HepG2 (cell line): ENCODE measurements at regions not wholly inside any gene's neighbourhood (a gene's known extent, or its start where the extent isn't known, plus 50 kb on each side); places are given as distances from the start of the nearest gene placed in this dataset.

Source experiments
- ATAC-seq: fragments of 200-7000 bp; cut with Tn5 transposase; 3 replicates; pipeline ENCODE4 v1.9.1; 2020; ENCODE audit warnings: mild to moderate bottlenecking, moderate library complexity
- BruUV-seq: library from RNA; stranded (reverse); fragments of 400-500 nt; replicated peaks from 2 replicates; lab custom pipeline; 2021; lab: Mats Ljungman, UMichigan
- CTCF ChIA-PET: fragments of 300-600 bp; formaldehyde crosslinking; extraction: SDS; loops from one replicate; lab custom pipeline; 2021; ENCODE audit warnings: low total read pairs, inconsistent platforms, low intra/inter-chr PET ratio; lab: Yijun Ruan, JAX
- POLR2A ChIA-PET: fragments of 350-600 bp; sonication (Branson Sonifier 250); formaldehyde crosslinking; loops from one replicate; lab custom pipeline; 2020; ENCODE audit warnings: antibody characterized with exemption, inconsistent platforms; lab: Yijun Ruan, JAX
- DNase-seq: peaks from one replicate; pipeline ENCODE4 v3.0.0-alpha.2; 2015; ENCODE audit warnings: low spot score
- FAIRE-seq: peaks from 3 replicates; lab custom pipeline; 2011; peaks lifted over from hg19 to GRCh38; lab: Jason Lieb, UNC
- H2AFZ ChIP-seq: one replicate; pipeline ENCODE4 v1.6.1; 2011; ENCODE audit warnings: low read length, inconsistent platforms
- H3K27ac ChIP-seq: fragments of 300-600 bp; 3 replicates; pipeline ENCODE4 v1.8.0; 2011; ENCODE audit warnings: mixed run types, mild to moderate bottlenecking, mixed read lengths, low read length, inconsistent platforms; ENCODE audit not compliant: insufficient read depth; ENCODE audit errors: extremely low read length
- H3K27me3 ChIP-seq, 2 experiments: fragments of 200-600 bp in 1 of 2; 2 replicates in 1 of 2; 3 replicates in 1 of 2; pipeline versions ENCODE4 v1.6.0 to v1.8.0; 2011; ENCODE audit warnings: low read length in 2 of 2, mild to moderate bottlenecking in 2 of 2, moderate library complexity in 2 of 2, inconsistent platforms in 1 of 2; ENCODE audit not compliant: insufficient read depth in 2 of 2, control insufficient read depth in 1 of 2
- H3K36me3 ChIP-seq, 2 experiments: fragments of 200-600 bp in 1 of 2; replicated peaks in 1 of 2; 2 replicates in 1 of 2; 3 replicates in 1 of 2; pipeline versions ENCODE4 v1.5.1 to v1.8.0; 2011; ENCODE audit warnings: low read length in 2 of 2, inconsistent platforms in 1 of 2; ENCODE audit not compliant: insufficient read depth in 2 of 2, control insufficient read depth in 1 of 2
- H3K4me1 ChIP-seq: 2 replicates; pipeline ENCODE4 v1.5.1; 2012; ENCODE audit warnings: low read length, inconsistent platforms; ENCODE audit not compliant: insufficient read depth
- H3K4me2 ChIP-seq: 2 replicates; pipeline ENCODE4 v1.6.0; 2011; ENCODE audit warnings: low read depth, low read length, inconsistent platforms
- H3K4me3 ChIP-seq, 3 experiments: fragments of 200-600 bp in 1 of 3; sonication (generic), shearing (Covaris generic) in 1 of 3; replicated peaks in 1 of 3; 2 replicates each; pipeline ENCODE4 v1.5.1; 2011 to 2016; ENCODE audit warnings: low read length in 3 of 3, inconsistent platforms in 2 of 3, low read depth in 2 of 3, mild to moderate bottlenecking in 2 of 3, control low read depth in 1 of 3, mixed read lengths in 1 of 3; ENCODE audit not compliant: insufficient read depth in 1 of 3
- H3K79me2 ChIP-seq: one replicate; pipeline ENCODE4 v1.6.1; 2011; ENCODE audit warnings: low read length, inconsistent platforms; ENCODE audit not compliant: insufficient read depth
- H3K9ac ChIP-seq: 2 replicates; pipeline ENCODE4 v1.6.0; 2011; ENCODE audit warnings: mild to moderate bottlenecking, low read depth, low read length, inconsistent platforms; ENCODE audit not compliant: insufficient read depth
- H3K9me3 ChIP-seq: 2 replicates; pipeline ENCODE4 v1.5.1; 2012; ENCODE audit warnings: mild to moderate bottlenecking, low read length
- H4K20me1 ChIP-seq: 2 replicates; pipeline ENCODE4 v1.6.0; 2011; ENCODE audit warnings: inconsistent platforms, mild to moderate bottlenecking, low read length, moderate library complexity; ENCODE audit not compliant: insufficient read depth
- ATF1 ChIP-seq: IDR thresholded peaks from 2 replicates; pipeline ENCODE4 v1.6.1; 2016; ENCODE audit warnings: mild to moderate bottlenecking, control low read depth
- CEBPB ChIP-seq: IDR thresholded peaks from 2 replicates; pipeline ENCODE4 v1.6.1; 2011; ENCODE audit warnings: low read depth, low read length, improper control_type of control experiment, borderline replicate concordance
- KLF9 ChIP-seq: IDR thresholded peaks from 2 replicates; pipeline ENCODE4 v1.6.1; 2016; ENCODE audit warnings: low read depth
- PCBP1 ChIP-seq: fragments of 200-400 bp; formaldehyde crosslinking; IDR thresholded peaks from 2 replicates; pipeline ENCODE4 v1.6.1; 2017; ENCODE audit warnings: mild to moderate bottlenecking, low read depth, low read length, borderline replicate concordance
- SMAD1 ChIP-seq: sonication (generic); formaldehyde crosslinking; IDR thresholded peaks from 2 replicates; pipeline ENCODE4 v1.4.0; 2020; ENCODE audit warnings: missing genetic modification reagents, low read depth, mild to moderate bottlenecking, borderline replicate concordance
- STAG1 ChIP-seq: sonication (generic); formaldehyde crosslinking; IDR thresholded peaks from 2 replicates; pipeline ENCODE4 v1.4.0; 2020; ENCODE audit warnings: missing genetic modification reagents
- XRCC5 ChIP-seq: fragments of 200-400 bp; formaldehyde crosslinking; optimal IDR thresholded peaks from 2 replicates; pipeline ENCODE3; 2017; ENCODE audit warnings: mild to moderate bottlenecking, low read length
- ZNF879 ChIP-seq: sonication (generic); formaldehyde crosslinking; IDR thresholded peaks from 2 replicates; pipeline ENCODE4 v1.8.1; 2023; ENCODE audit warnings: missing genetic modification reagents
- WGBS: methylation state at CpG from one replicate; pipeline ENCODE4 v1.1.6; 2017; ENCODE audit warnings: low lambda C conversion rate; 5-methylcytosine and 5-hydroxymethylcytosine counted together
- in situ Hi-C: cut with HindIII; loops from 2 replicates; pipeline ENCODE4 v1.10.0; 2017; ENCODE audit warnings: low pct_unique_long_range_greater_than_20kb; ENCODE audit not compliant: extremely low pct_ligation_motif_present
- intact Hi-C: fragments of 100-400 bp; cut with micrococcal nuclease; formaldehyde crosslinking; loops from one replicate; pipeline ENCODE4 v1.10.0; 2022; ENCODE audit not compliant: unreplicated experiment
- TF ChIP-seq, protein P1 (sequence below): sonication (generic); formaldehyde crosslinking; IDR thresholded peaks from 2 replicates; pipeline ENCODE4 v1.5.1; 2020; ENCODE audit warnings: mild to moderate bottlenecking, missing genetic modification reagents, moderate library complexity
- TF ChIP-seq, protein P2 (sequence below), 2 experiments: sonication (generic) in 1 of 2; formaldehyde crosslinking in 1 of 2; IDR thresholded peaks; 2 replicates each; pipeline versions ENCODE4 v1.4.0 to v1.6.1; 2018 to 2020; ENCODE audit warnings: missing genetic modification reagents in 2 of 2, borderline replicate concordance in 1 of 2, low read depth in 1 of 2, mild to moderate bottlenecking in 1 of 2, missing biosample characterization in 1 of 2

GRCh38 chr12:107906707-107907106 is 132.2 kb downstream of the ASCL4 start:
- WGBS = 0% methylated on average over 4 of the region's 4 CpGs
- TF ChIP-seq KLF9 (CRISPR knock-in tag) = no peak
- no peak for TF ChIP-seq ATF1 (CRISPR knock-in tag)
- TF ChIP-seq CEBPB = peak; percentile 77
- Histone ChIP-seq H3K27me3 (peaks cover 0 to 9% of the 10 kb centered on the region in 2 experiments; a peak in 2 of 5 replicates), H3K4me2 (no peak overlapping the region), H3K27ac (no peak overlapping the region), H3K79me2 (no peaks in the 10 kb centered on the region), H2AFZ (no peak overlapping the region), H3K9me3 (no peaks in the 10 kb centered on the region), H3K4me3 (no peak overlapping the region), H3K4me1 (no peaks in the 10 kb centered on the region), H3K9ac (no peak overlapping the region), H4K20me1 (no peaks in the 10 kb centered on the region), H3K36me3 (no peaks in the 10 kb centered on the region)
- ChIA-PET POLR2A (no interaction called here), CTCF (no interaction called here)
- BruUV-seq = no TSS peak
- ATAC-seq (no peak), FAIRE-seq (no peak), DNase-seq (no peak)
- intact Hi-C loops = no loop called here
- in situ Hi-C loops = no loop called here

DNA sequence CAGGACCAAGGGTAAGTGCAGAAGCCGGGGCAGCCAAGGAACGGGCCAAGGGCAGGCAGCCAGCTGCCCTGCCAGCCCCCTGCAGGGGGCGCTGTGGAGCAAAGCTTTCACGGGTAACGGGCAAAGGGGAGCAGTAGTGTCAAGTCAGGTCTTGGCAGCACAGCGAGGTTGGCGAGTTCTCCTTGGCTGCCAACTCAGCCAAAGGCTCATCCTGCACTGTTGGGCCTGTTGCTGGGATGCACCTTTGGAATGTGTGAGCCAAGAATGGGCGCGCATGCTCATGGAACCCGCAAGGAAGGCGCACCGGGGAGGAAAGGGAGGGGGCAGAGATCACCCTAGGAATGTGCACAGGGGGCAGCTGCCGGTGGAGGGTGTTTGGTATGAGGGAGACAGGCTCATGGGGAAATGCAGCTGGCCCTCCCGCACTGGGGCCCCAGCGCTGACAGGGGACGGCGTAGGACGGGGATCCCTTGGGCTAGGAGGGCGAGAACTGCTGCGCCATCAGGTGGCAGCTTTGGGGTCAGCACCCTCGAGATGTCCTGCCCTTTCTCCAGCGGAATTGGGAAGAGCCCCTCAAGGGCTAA is 138.0 kb downstream of the ASCL4 start:
- intact Hi-C loops = no loop called here
- ChIA-PET CTCF (no interaction called here), POLR2A (no interaction called here)
- DNase-seq (no peak), FAIRE-seq (no peak), ATAC-seq (peak; percentile 89)
- no peaks in the 10 kb centered on the region for H3K9me3 ChIP-seq
- no peaks in the 10 kb centered on the region for H3K79me2 ChIP-seq
- no peak overlapping the region for H3K4me3 ChIP-seq
- no peaks in the 10 kb centered on the region for H4K20me1 ChIP-seq
- H3K4me1 ChIP-seq = no peaks in the 10 kb centered on the region
- H3K36me3 ChIP-seq = no peaks in the 10 kb centered on the region
- peak overlapping the region; percentile 44 for H3K4me2 ChIP-seq
- peaks cover 0 to 5% of the 10 kb centered on the region in 2 experiments; a peak in 2 of 5 replicates for H3K27me3 ChIP-seq
- H3K27ac ChIP-seq = no peak overlapping the region
- no peak overlapping the region for H2AFZ ChIP-seq
- WGBS = 21% methylated on average over 20 of the region's 22 CpGs
- no TSS peak for BruUV-seq
- in situ Hi-C loops = no loop called here
- H3K9ac ChIP-seq = no peak overlapping the region
- no peak for TF ChIP-seq ZNF879
- TF ChIP-seq, protein P1, sequence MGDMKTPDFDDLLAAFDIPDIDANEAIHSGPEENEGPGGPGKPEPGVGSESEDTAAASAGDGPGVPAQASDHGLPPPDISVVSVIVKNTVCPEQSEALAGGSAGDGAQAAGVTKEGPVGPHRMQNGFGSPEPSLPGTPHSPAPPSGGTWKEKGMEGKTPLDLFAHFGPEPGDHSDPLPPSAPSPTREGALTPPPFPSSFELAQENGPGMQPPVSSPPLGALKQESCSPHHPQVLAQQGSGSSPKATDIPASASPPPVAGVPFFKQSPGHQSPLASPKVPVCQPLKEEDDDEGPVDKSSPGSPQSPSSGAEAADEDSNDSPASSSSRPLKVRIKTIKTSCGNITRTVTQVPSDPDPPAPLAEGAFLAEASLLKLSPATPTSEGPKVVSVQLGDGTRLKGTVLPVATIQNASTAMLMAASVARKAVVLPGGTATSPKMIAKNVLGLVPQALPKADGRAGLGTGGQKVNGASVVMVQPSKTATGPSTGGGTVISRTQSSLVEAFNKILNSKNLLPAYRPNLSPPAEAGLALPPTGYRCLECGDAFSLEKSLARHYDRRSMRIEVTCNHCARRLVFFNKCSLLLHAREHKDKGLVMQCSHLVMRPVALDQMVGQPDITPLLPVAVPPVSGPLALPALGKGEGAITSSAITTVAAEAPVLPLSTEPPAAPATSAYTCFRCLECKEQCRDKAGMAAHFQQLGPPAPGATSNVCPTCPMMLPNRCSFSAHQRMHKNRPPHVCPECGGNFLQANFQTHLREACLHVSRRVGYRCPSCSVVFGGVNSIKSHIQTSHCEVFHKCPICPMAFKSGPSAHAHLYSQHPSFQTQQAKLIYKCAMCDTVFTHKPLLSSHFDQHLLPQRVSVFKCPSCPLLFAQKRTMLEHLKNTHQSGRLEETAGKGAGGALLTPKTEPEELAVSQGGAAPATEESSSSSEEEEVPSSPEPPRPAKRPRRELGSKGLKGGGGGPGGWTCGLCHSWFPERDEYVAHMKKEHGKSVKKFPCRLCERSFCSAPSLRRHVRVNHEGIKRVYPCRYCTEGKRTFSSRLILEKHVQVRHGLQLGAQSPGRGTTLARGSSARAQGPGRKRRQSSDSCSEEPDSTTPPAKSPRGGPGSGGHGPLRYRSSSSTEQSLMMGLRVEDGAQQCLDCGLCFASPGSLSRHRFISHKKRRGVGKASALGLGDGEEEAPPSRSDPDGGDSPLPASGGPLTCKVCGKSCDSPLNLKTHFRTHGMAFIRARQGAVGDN = peak; percentile 24; the same call in 1 of the 2 replicates
- TF ChIP-seq STAG1 (CRISPR knock-in tag) = 0 out of 2 replicates have a peak, but pooled peaks have one; percentile 7
- TF ChIP-seq SMAD1 (CRISPR knock-in tag) = no peak
- 0 out of 2 replicates have a peak, but pooled peaks have one; percentile 44 for TF ChIP-seq PCBP1
- TF ChIP-seq, protein P2, sequence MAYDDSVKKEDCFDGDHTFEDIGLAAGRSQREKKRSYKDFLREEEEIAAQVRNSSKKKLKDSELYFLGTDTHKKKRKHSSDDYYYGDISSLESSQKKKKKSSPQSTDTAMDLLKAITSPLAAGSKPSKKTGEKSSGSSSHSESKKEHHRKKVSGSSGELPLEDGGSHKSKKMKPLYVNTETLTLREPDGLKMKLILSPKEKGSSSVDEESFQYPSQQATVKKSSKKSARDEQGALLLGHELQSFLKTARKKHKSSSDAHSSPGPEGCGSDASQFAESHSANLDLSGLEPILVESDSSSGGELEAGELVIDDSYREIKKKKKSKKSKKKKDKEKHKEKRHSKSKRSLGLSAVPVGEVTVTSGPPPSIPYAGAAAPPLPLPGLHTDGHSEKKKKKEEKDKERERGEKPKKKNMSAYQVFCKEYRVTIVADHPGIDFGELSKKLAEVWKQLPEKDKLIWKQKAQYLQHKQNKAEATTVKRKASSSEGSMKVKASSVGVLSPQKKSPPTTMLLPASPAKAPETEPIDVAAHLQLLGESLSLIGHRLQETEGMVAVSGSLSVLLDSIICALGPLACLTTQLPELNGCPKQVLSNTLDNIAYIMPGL (CRISPR knock-in tag; IDR thresholded peaks at IDR 0.05; ENCODE audit: borderline replicate concordance in 1 of 2, low read depth in 1 of 2) = 0 out of 4 replicates have a peak, but pooled peaks of 1 of the 2 experiments have one; percentile 33
- peak; percentile 60 for TF ChIP-seq XRCC5
